ENCODE measurements at regions not wholly inside any gene's neighbourhood (a gene's known extent, or its start where the extent isn't known, plus 50 kb on each side); places are given as distances from the start of the nearest gene placed in this dataset.

GRCh38 chr7:12067156-12067831 is 143.8 kb upstream of the TMEM106B start:
- Histone ChIP-seq H3K36me3 (no peaks in the 10 kb centered on the region), H3K27ac (no peak overlapping the region), H3K9me3 (no peaks in the 10 kb centered on the region), H3K27me3 (replicated peaks; ENCODE audit: insufficient read depth) (no peaks in the 10 kb centered on the region), H3K4me3 (no peak overlapping the region), H3K4me1 (replicated peaks) (no peaks in the 10 kb centered on the region)
- 87% methylated on average over 13 of the region's 13 CpGs for WGBS
- TF ChIP-seq CTCF (IDR thresholded peaks at IDR 0.05) (peak; percentile 22 to 80 (median 67)), POLR2A (IDR thresholded peaks at IDR 0.05) (no peak), POLR2AphosphoS5 (IDR thresholded peaks at IDR 0.05) (no peak)
- DNase-seq (ENCODE audit: low spot score) = peak; percentile 60
- intact Hi-C loops (cut with DNase I) = loop anchor here (5.0 to 10.0 kb wide), 2 partner anchors 145 to 428 kb away; partner anchors contain the start of gene TMEM106B

GRCh38 chr7:12069757-12070156 is 141.3 kb upstream of the TMEM106B start:
- intact Hi-C loops (cut with DNase I) = loop anchor here (2.0 to 10.0 kb wide), 3 partner anchors 143 to 425 kb away; partner anchors contain the start of gene TMEM106B
- no peak for DNase-seq (ENCODE audit: low spot score)
- H3K36me3 ChIP-seq = no peaks in the 10 kb centered on the region
- H3K4me3 ChIP-seq = no peak overlapping the region
- no peak for TF ChIP-seq POLR2AphosphoS5 (IDR thresholded peaks at IDR 0.05)
- TF ChIP-seq POLR2A (IDR thresholded peaks at IDR 0.05) = no peak
- TF ChIP-seq CTCF (IDR thresholded peaks at IDR 0.05) = no peak
- H3K27ac ChIP-seq = no peak overlapping the region
- H3K4me1 ChIP-seq (replicated peaks) = no peaks in the 10 kb centered on the region
- WGBS = 96% methylated on average over 1 of the region's 1 CpG
- H3K27me3 ChIP-seq (replicated peaks; ENCODE audit: insufficient read depth) = no peaks in the 10 kb centered on the region
- H3K9me3 ChIP-seq = no peaks in the 10 kb centered on the region

GRCh38 chr7:12074889-12075288 is 136.2 kb upstream of the TMEM106B start:
- WGBS = 97% methylated on average over 1 of the region's 1 CpG
- TF ChIP-seq POLR2AphosphoS5 (IDR thresholded peaks at IDR 0.05) (no peak), POLR2A (IDR thresholded peaks at IDR 0.05) (no peak), CTCF (IDR thresholded peaks at IDR 0.05) (no peak)
- DNase-seq (ENCODE audit: low spot score) = no peak
- Histone ChIP-seq H3K4me3 (no peak overlapping the region), H3K9me3 (no peaks in the 10 kb centered on the region), H3K4me1 (replicated peaks) (no peaks in the 10 kb centered on the region), H3K27me3 (replicated peaks; ENCODE audit: insufficient read depth) (no peaks in the 10 kb centered on the region), H3K36me3 (no peaks in the 10 kb centered on the region), H3K27ac (no peak overlapping the region)
- intact Hi-C loops (cut with DNase I) = no loop called here

GRCh38 chr7:12080006-12080405 is 131.1 kb upstream of the TMEM106B start:
- 67% methylated on average over 3 of the region's 3 CpGs for WGBS
- Histone ChIP-seq H3K36me3 (no peaks in the 10 kb centered on the region), H3K27me3 (replicated peaks; ENCODE audit: insufficient read depth) (no peaks in the 10 kb centered on the region), H3K4me1 (replicated peaks) (no peaks in the 10 kb centered on the region), H3K9me3 (no peaks in the 10 kb centered on the region), H3K4me3 (no peak overlapping the region), H3K27ac (no peak overlapping the region)
- intact Hi-C loops (cut with DNase I) = no loop called here
- TF ChIP-seq POLR2A (IDR thresholded peaks at IDR 0.05) = no peak
- no peak for TF ChIP-seq POLR2AphosphoS5 (IDR thresholded peaks at IDR 0.05)
- TF ChIP-seq CTCF (IDR thresholded peaks at IDR 0.05) = no peak
- DNase-seq (ENCODE audit: low spot score) = no peak

GRCh38 chr7:12085516-12085915 is 125.6 kb upstream of the TMEM106B start:
- Histone ChIP-seq H3K4me1 (replicated peaks) (no peaks in the 10 kb centered on the region), H3K27ac (no peak overlapping the region), H3K9me3 (no peaks in the 10 kb centered on the region), H3K36me3 (no peaks in the 10 kb centered on the region), H3K27me3 (replicated peaks; ENCODE audit: insufficient read depth) (no peaks in the 10 kb centered on the region), H3K4me3 (no peak overlapping the region)
- no peak for TF ChIP-seq POLR2AphosphoS5 (IDR thresholded peaks at IDR 0.05)
- TF ChIP-seq CTCF (IDR thresholded peaks at IDR 0.05) = no peak
- no peak for TF ChIP-seq POLR2A (IDR thresholded peaks at IDR 0.05)
- intact Hi-C loops (cut with DNase I) = no loop called here
- WGBS = 67% methylated on average over 1 of the region's 1 CpG
- DNase-seq (ENCODE audit: low spot score) = no peak
